Prostate gland (tissue), 2 donors: ENCODE measurements at regions not wholly inside any gene's neighbourhood (a gene's known extent, or its start where the extent isn't known, plus 50 kb on each side); places are given as distances from the start of the nearest gene placed in this dataset.
"Not testable (repeated sequence)": the region's sequence is repeated elsewhere in the genome, so short reads cannot be mapped to it uniquely, and the experiment has no call there.

ENCODE experiments used
- CTCF ChIP-seq, 4 experiments: fragments of 200-600 bp in 2 of 4; fragments of 450-650 bp in 2 of 4; sonication (generic) in 2 of 4; IDR thresholded peaks; 1 replicate in 3 of 4; 2 replicates in 1 of 4; pipeline ENCODE4 v1.5.1; 2016 to 2019; ENCODE audit warnings: antibody characterized with exemption in 4 of 4, mild to moderate bottlenecking in 2 of 4, moderate library complexity in 2 of 4
- POLR2A ChIP-seq: fragments of 450-650 bp; IDR thresholded peaks from one replicate; pipeline ENCODE4 v1.6.1; 2016; ENCODE audit warnings: antibody characterized with exemption, mild to moderate bottlenecking

- not testable (repeated sequence) for TF ChIP-seq CTCF (IDR thresholded peaks at IDR 0.05); POLR2A
These were observed 127.9 kb downstream of the ARRDC4 start for GRCh38 chr15:98088307-98088945.
